GM12874 (cell line): ENCODE measurements at regions not wholly inside any gene's neighbourhood (a gene's known extent, or its start where the extent isn't known, plus 50 kb on each side); places are given as distances from the start of the nearest gene placed in this dataset.

ENCODE experiments used
- TF ChIP-seq, protein P1 (sequence below): IDR thresholded peaks from 2 replicates; pipeline ENCODE4 v1.5.1; 2011; ENCODE audit warnings: low read depth, mild to moderate bottlenecking, control low read depth, low read length, moderate library complexity; ENCODE audit not compliant: insufficient read depth

DNA sequence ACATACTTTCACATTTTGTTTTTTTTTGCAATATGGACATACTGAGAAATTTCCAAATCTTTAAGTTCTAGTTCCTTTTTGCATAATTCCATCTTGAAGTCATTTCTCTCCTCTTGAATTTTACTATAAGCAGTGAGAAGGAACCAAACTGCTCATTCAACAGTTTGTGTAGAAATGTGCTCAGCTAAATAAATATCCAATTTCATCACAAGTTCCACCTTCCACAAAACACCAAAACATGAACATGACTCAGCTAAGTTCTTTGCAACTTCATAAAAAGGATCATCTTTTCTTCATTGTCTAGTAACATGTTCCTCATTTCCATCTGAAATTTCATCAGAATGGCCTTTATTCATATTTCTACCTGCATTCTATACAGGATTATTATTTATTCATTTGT, 77.3 kb upstream of the FGF13 start:
- TF ChIP-seq, protein P1, sequence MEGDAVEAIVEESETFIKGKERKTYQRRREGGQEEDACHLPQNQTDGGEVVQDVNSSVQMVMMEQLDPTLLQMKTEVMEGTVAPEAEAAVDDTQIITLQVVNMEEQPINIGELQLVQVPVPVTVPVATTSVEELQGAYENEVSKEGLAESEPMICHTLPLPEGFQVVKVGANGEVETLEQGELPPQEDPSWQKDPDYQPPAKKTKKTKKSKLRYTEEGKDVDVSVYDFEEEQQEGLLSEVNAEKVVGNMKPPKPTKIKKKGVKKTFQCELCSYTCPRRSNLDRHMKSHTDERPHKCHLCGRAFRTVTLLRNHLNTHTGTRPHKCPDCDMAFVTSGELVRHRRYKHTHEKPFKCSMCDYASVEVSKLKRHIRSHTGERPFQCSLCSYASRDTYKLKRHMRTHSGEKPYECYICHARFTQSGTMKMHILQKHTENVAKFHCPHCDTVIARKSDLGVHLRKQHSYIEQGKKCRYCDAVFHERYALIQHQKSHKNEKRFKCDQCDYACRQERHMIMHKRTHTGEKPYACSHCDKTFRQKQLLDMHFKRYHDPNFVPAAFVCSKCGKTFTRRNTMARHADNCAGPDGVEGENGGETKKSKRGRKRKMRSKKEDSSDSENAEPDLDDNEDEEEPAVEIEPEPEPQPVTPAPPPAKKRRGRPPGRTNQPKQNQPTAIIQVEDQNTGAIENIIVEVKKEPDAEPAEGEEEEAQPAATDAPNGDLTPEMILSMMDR = no peak

DNA sequence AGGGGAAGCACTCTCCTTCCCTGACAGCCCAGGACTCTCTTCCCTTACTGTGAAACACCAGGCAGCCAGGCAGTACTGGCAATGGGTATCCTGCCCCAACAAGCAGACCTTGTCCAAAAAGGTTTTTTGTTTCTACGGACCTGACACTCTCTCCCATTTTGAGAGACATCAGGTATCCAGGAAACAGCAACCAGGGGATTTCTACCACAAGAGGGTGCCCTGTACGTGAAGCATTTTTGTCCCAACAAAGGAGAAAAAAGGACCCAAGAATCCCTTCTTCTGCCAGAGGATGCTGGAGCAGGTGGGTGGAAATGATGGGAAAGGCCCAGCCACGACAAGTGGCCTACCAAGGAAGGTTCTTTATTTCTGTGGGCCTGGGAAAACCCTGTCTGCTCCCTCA, 65.7 kb upstream of the FGF13 start:
- TF ChIP-seq, protein P1 = no peak

DNA sequence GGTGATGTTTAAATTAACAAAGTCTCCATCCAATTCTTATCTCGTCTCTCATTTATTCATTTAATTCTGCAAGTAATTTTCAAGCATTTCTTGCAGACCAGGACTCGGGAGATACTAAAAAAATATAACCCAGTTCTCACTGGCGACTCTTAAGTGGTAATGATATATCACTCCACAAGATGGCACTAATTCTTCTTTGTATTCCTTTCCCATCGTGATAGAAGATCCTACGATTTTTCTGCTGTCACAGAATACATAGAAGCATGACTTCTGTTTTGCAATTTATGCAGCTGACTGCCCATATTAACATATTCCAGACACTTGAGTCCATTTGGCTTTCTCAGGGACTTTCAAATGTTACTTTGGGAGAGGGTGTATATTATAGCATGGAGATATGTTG, 64.0 kb upstream of the FGF13 start:
- TF ChIP-seq, protein P1 = no peak

DNA sequence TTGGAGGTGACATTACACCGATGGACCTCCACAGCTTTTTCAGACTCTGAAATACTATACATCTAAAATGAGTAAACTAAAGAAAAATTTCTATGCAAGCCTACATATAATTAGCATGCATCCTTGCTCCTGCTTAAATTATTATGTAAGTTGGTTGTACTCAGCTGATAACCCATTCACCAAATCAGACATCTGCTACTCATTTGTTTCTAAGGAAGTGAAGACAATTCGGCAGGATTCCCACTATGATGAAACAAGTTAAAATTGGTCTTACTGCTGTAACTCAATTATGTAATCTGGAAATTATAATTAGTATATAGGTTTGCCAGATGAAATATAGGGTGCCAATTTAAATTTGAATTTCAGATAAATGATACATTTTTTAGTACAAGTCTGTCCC, 59.5 kb upstream of the FGF13 start:
- TF ChIP-seq, protein P1 = no peak

DNA sequence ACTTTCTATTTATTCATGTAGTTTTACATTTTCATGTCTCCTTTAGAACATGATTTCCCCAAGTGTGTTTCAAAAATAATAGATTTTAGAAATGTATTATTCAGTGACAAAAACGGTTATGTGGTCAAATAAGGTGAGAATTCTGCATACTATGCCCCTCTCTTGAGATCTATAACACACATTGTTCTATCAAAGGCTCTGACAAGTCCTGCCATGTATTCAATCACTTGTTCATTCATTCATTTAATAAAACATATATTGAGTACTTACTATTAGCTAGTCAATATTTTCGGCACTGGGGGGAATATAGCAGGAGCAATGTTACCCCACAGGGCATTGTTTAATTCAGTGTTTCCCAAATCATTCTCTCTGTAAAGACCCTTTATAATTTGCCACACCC, 58.4 kb upstream of the FGF13 start:
- TF ChIP-seq, protein P1 = no peak

DNA sequence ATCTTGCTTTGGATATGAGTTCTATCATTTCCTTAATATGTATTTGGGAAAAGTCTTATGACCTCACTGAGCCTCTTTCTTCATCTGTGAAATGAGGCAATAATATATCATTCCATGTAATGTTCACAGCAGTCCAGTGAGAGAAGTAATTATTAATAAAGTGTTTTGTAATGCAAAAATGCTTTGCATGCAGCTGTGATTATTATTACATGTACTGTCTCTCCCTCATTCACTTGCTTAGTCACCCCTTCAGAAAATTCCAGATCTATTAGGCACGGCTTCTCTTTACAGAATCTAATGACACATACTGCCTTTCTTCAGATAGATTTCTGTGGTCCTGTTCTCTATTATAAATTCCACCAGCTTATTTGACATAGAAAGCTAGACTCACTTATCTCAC, 53.5 kb upstream of the FGF13 start:
- TF ChIP-seq, protein P1 = no peak

DNA sequence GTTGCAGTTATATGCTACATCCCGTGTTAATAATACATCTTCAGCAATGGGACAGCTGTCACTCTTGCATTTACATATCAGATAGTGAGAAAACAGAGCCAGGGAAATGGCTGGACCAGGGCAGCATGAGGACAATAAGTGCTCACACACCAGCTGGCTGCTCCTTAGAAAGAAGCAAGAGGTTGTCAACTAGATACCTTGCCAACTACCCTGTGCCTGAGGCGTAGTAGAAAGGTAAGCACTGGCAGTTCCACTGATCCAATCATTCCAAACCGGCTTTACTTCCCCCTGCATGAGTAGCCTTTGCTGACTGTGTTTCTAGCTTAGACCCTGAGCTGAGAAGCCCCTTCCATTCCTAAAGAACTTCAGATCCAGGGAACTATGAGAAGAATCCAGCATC, 52.2 kb upstream of the FGF13 start:
- TF ChIP-seq, protein P1 = no peak

DNA sequence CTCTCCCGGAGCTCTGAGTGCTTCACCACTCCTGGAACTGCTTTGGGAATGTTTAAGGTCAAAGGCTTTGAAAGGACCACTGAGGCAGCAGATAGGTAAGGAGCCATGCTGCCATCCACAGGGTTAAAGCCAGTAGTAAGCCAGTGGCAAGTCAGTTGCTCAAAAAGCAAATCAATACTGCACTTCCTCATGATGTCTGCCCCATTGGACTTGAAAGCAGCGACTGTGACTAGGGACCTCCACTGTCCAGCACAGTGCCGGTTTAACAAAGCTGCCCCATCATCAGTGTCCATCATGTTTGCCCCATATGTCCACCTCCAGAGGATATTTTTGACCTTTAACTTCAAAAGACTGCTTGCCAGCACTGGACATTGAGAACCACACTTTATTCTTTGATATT, 49.9 kb upstream of the FGF13 start:
- TF ChIP-seq, protein P1 = no peak
